GM20431 (cell line): ENCODE measurements at regions not wholly inside any gene's neighbourhood (a gene's known extent, or its start where the extent isn't known, plus 50 kb on each side); places are given as distances from the start of the nearest gene placed in this dataset.
"Not testable (repeated sequence)": the region's sequence is repeated elsewhere in the genome, so short reads cannot be mapped to it uniquely, and the experiment has no call there.

Experiments
- in situ Hi-C: fragments of 300-500 bp; cut with MseI, MboI; formaldehyde crosslinking; loops from one replicate; pipeline ENCODE4 v1.15.0; 2020; ENCODE audit warnings: low sequenced_read_pairs; ENCODE audit not compliant: unreplicated experiment

- in situ Hi-C loops: no loop called here
Measured at GRCh38 chr14:97117693-97118092, 320.5 kb downstream of the VRK1 start.

- in situ Hi-C loops: no loop called here
Measured at GRCh38 chr14:97120204-97120603, 323.0 kb downstream of the VRK1 start.

GRCh38 chr14:97120611-97121031 is 323.4 kb downstream of the VRK1 start:
- in situ Hi-C loops: no loop called here

GRCh38 chr14:97129639-97130038 is 332.5 kb downstream of the VRK1 start:
- in situ Hi-C loops: no loop called here

DNA sequence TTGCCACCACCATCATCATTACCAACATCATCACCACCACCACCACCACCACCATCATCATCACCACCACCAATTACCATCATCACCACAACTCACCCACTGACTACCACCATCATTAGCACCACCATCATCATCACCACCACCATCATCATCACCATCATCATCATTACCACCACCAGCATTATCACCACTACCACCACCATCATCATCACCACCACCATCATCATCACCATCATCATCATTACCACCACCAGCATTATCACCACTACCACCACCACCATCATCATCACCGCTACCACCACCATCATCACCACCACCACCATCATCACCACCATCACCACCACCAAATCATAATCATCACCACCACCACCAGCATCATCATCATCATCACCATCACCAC is 338.7 kb downstream of the VRK1 start:
- in situ Hi-C loops: not testable (repeated sequence)

GRCh38 chr14:97137705-97138104 is 340.5 kb downstream of the VRK1 start:
- in situ Hi-C loops: no loop called here

- in situ Hi-C loops: no loop called here
Measured at GRCh38 chr14:97138801-97139200, 341.6 kb downstream of the VRK1 start.

DNA sequence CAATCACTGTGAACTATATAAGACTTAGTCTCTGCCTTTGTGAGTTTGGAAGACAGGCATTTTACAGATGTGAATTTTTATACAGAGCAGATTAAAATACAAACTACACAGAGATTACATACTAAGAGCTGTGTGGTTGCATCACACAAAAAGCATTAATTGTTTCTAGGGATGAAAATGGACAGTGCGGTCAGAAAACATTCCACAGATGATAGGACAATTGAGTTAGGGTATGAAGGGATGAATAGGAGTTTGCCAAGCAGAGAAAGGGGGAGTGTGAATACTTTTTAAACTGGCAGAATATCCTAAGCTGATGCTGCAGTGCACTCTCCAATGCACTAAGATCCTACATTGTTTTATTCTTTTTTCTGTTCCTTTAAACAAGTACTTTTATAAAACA is 345.8 kb downstream of the VRK1 start:
- in situ Hi-C loops: no loop called here

- in situ Hi-C loops: no loop called here
Measured at GRCh38 chr14:97143456-97143855, 346.3 kb downstream of the VRK1 start.

GRCh38 chr14:97148021-97148420 is 350.8 kb downstream of the VRK1 start:
- in situ Hi-C loops: not testable (repeated sequence)

GRCh38 chr14:97149775-97150174 is 352.6 kb downstream of the VRK1 start:
- in situ Hi-C loops: no loop called here

GRCh38 chr14:97153527-97153926 is 356.3 kb downstream of the VRK1 start:
- in situ Hi-C loops: no loop called here

DNA sequence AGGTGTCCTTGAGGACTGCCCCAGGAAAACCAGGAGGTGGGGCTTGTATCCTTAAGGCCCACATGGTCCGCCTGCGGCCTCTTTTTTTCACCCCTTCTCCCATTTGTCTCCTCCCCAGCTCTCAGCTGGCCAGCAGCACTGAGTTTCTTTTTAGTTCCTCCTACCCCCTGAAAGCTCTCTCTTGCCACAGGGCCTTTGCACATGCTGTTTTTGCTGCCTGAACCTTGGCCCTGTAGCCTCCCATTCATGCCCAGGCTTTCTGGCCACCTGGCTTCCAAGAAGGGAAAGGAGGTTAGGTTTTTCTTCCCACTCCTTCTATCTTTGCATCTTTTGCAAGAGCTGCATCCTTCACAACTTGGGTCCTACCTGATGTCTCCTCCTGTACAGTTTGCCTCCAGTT is 358.1 kb downstream of the VRK1 start:
- in situ Hi-C loops: no loop called here

DNA sequence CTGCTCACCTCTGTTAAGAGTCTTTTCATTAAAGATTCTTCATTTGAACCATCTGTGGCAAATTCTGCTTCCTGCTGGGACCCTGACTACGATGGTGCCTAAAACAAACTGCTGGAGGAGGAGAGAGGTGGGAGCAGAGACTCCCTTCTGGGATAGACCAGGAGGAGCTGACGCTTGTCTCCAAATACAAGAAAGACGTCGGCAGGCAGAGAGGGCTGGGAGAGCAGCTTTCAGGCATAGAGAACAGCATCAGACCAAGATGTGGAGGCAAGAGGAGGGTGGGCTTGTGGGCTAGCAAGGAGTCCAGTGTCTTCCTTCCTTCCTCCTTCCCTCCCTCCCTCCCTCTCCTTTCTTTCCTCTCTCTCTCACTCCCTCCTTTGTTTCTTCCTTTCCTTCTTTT is 358.6 kb downstream of the VRK1 start:
- in situ Hi-C loops: no loop called here

GRCh38 chr14:97156705-97157104 is 359.5 kb downstream of the VRK1 start:
- in situ Hi-C loops: no loop called here

GRCh38 chr14:97158102-97158501 is 360.9 kb downstream of the VRK1 start:
- in situ Hi-C loops: no loop called here

GRCh38 chr14:97159124-97159523 is 361.9 kb downstream of the VRK1 start:
- in situ Hi-C loops: no loop called here

GRCh38 chr14:97162621-97163020 is 365.4 kb downstream of the VRK1 start:
- in situ Hi-C loops: no loop called here

DNA sequence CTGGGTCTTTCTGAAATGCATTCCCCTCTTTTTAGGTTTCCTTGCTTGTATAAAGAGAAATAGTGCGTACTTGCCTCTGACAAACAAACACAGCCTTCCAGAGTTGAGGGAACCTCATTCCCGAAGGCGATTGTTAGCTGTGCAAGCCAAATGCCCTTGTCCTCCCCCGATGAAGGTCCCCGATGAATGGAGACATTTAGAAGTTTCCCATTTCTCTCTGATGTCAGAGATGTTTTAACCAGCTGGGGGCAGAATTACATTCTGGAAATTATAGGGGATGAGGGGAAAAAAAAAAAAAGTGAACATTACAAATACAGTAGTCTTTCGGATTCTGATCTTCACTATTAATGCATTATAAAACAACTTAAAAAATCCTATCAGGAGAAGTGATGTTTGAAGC is 366.8 kb downstream of the VRK1 start:
- in situ Hi-C loops: no loop called here

- in situ Hi-C loops: no loop called here
Measured at GRCh38 chr14:97166497-97166896, 369.3 kb downstream of the VRK1 start.

GRCh38 chr14:97167577-97167976 is 370.4 kb downstream of the VRK1 start:
- in situ Hi-C loops: not testable (repeated sequence)

- in situ Hi-C loops: no loop called here
Measured at GRCh38 chr14:97172644-97173043, 375.5 kb downstream of the VRK1 start.

DNA sequence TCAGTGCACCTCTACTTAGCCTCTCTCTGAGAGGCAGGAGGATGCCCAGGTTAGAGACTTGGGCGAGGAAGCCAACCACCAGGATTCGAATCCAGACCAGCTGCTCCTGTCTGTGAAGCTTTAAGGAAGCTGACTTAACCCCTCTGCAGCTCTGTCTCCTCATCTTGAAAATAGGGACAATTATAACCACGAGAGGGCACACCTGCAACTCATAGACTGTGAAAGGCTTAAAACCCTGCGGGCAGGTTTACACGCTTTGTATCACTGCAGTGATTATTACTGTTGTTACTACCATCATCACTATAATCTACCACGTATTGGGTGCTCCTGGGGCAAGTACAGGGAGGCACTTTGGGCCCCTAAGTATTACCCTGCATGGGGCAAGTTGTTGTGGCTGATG is 379.8 kb downstream of the VRK1 start:
- in situ Hi-C loops: no loop called here
